RKO (cell line): ENCODE measurements at regions not wholly inside any gene's neighbourhood (a gene's known extent, or its start where the extent isn't known, plus 50 kb on each side); places are given as distances from the start of the nearest gene placed in this dataset.
"Not testable (repeated sequence)": the region's sequence is repeated elsewhere in the genome, so short reads cannot be mapped to it uniquely, and the experiment has no call there.

ENCODE experiments used
- DNase-seq: peaks from one replicate; pipeline ENCODE4 v3.0.0-alpha.2; 2016; ENCODE audit warnings: low spot score

GRCh38 chr6:29227235-29227634, 56.5 kb downstream of the OR2J2 start:
- DNase-seq, result no peak

DNA sequence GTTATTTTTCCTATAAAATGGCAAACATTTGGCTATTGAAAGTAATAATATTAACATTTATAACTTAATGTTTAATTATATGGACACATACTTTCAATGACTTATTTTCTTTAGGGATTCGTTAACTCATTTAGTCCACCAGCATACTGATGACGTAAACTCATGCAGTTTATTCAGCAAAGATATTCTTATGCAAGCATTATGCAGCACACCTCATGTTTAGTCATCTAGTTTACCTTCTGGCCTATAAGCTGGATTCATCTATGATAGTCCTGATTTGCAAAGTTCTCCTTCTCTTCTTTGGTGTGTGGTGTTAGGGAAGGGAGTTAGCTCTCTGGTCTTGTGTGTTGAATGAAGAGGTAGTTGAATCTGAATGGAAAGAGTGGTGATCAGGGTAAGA, 60.0 kb downstream of the OR2J2 start:
- peak; percentile 52 for DNase-seq

DNA sequence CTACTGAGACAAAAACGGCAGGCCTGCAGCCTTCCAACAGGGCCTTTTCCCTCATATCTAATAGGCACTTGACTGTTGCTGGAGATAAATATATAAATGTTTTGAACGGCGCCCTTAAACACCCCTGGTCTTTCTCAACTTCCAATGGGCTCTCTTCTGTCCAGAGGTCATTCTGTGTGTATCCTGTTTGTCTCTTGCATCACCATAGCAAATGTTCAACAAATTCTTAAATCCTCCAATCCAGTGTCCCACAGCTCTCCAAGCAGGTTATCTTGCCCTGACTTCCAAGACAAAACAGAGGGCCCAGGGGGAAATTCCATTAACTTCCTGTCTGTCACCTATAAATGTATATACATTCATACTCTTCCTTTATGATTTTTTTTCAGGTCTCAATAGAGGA, 62.0 kb downstream of the OR2J2 start:
- no peak for DNase-seq

- DNase-seq, result no peak
Measured at GRCh38 chr6:29236060-29236459, 65.4 kb downstream of the OR2J2 start.

DNA sequence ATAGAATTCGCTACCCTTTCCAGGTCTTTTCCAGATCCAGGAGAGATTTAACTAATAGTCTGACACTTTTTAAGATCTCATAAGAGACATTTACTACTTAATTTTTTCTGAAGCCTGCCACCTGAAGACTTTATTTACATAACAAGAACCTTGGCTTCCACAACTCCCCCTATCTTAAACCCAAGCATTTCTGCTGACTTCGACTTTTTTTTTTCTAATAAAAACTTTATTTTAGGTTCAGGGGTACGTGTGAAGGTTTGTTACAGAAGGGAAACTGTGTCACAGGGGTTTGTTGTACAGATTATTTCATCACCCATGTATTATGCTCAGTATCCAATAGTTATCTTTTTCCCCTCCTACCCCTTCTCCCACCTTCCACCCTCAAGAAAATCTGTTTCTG, 64.9 kb upstream of the OR14J1 start:
- no peak for DNase-seq

GRCh38 chr6:29243044-29243443, 58.5 kb upstream of the OR14J1 start:
- DNase-seq, result not testable (repeated sequence)
